ENCODE measurements at regions not wholly inside any gene's neighbourhood (a gene's known extent, or its start where the extent isn't known, plus 50 kb on each side); places are given as distances from the start of the nearest gene placed in this dataset.

GRCh38 chr7:17611611-17612010 lies 313.2 kb downstream of the AHR start:
- no peak overlapping the region for H3K27ac ChIP-seq (ENCODE audit: low read depth, low read length)
- H3K4me3 ChIP-seq (ENCODE audit: insufficient read depth, low read length, poor library complexity, severe bottlenecking) = no peak overlapping the region
- no peaks in the 10 kb centered on the region for H3F3A ChIP-seq (ENCODE audit: insufficient read depth)
- H3K27me3 ChIP-seq (ENCODE audit: low read length) = no peaks in the 10 kb centered on the region
- H3K9ac ChIP-seq (ENCODE audit: low read length) = no peak overlapping the region
- no peaks in the 10 kb centered on the region for H4K20me1 ChIP-seq (ENCODE audit: low read depth, low read length)
- H3K36me3 ChIP-seq (ENCODE audit: low read length) = no peaks in the 10 kb centered on the region
- no peak overlapping the region for H3K4me2 ChIP-seq (ENCODE audit: low read depth, low read length, poor library complexity, severe bottlenecking)
- no peaks in the 10 kb centered on the region for H3K79me2 ChIP-seq (ENCODE audit: insufficient read depth, low read length)
- H3K9me3 ChIP-seq (ENCODE audit: insufficient read depth, low read length) = no peaks in the 10 kb centered on the region
- H2AFZ ChIP-seq (ENCODE audit: low read depth, low read length, severe bottlenecking) = no peak overlapping the region
- no peak for TF ChIP-seq EZH2phosphoT487 (conservative IDR thresholded peaks at IDR 0.05; ENCODE audit: low read length)
- no peak for TF ChIP-seq CTCF (IDR thresholded peaks at IDR 0.05; ENCODE audit: insufficient read depth, low read length, poor library complexity, severe bottlenecking)
- H3K9me2 ChIP-seq (replicated peaks; ENCODE audit: insufficient read depth, low read length) = no peaks in the 10 kb centered on the region

GRCh38 chr7:17613338-17614041 lies 315.0 kb downstream of the AHR start:
- no peaks in the 10 kb centered on the region for H3K36me3 ChIP-seq (ENCODE audit: low read length)
- no peaks in the 10 kb centered on the region for H3K9me3 ChIP-seq (ENCODE audit: insufficient read depth, low read length)
- H3F3A ChIP-seq (ENCODE audit: insufficient read depth) = no peaks in the 10 kb centered on the region
- TF ChIP-seq EZH2phosphoT487 (conservative IDR thresholded peaks at IDR 0.05; ENCODE audit: low read length) = no peak
- no peak for TF ChIP-seq CTCF (IDR thresholded peaks at IDR 0.05; ENCODE audit: insufficient read depth, low read length, poor library complexity, severe bottlenecking)
- H3K4me3 ChIP-seq (ENCODE audit: insufficient read depth, low read length, poor library complexity, severe bottlenecking) = no peak overlapping the region
- no peaks in the 10 kb centered on the region for H4K20me1 ChIP-seq (ENCODE audit: low read depth, low read length)
- no peak overlapping the region for H3K4me2 ChIP-seq (ENCODE audit: low read depth, low read length, poor library complexity, severe bottlenecking)
- no peak overlapping the region for H2AFZ ChIP-seq (ENCODE audit: low read depth, low read length, severe bottlenecking)
- H3K79me2 ChIP-seq (ENCODE audit: insufficient read depth, low read length) = no peaks in the 10 kb centered on the region
- H3K27me3 ChIP-seq (ENCODE audit: low read length) = no peaks in the 10 kb centered on the region
- no peak overlapping the region for H3K9ac ChIP-seq (ENCODE audit: low read length)
- no peak overlapping the region for H3K27ac ChIP-seq (ENCODE audit: low read depth, low read length)
- H3K9me2 ChIP-seq (replicated peaks; ENCODE audit: insufficient read depth, low read length) = no peaks in the 10 kb centered on the region

GRCh38 chr7:17617380-17617779 lies 318.9 kb downstream of the AHR start:
- Histone ChIP-seq H3K9ac (ENCODE audit: low read length) (no peak overlapping the region), H3K27me3 (ENCODE audit: low read length) (no peaks in the 10 kb centered on the region), H3K27ac (ENCODE audit: low read depth, low read length) (no peak overlapping the region), H3K4me2 (ENCODE audit: low read depth, low read length, poor library complexity, severe bottlenecking) (no peak overlapping the region), H3K79me2 (ENCODE audit: insufficient read depth, low read length) (no peaks in the 10 kb centered on the region), H3K4me3 (ENCODE audit: insufficient read depth, low read length, poor library complexity, severe bottlenecking) (no peak overlapping the region), H4K20me1 (ENCODE audit: low read depth, low read length) (no peaks in the 10 kb centered on the region), H3K9me3 (ENCODE audit: insufficient read depth, low read length) (no peaks in the 10 kb centered on the region), H3K36me3 (ENCODE audit: low read length) (no peaks in the 10 kb centered on the region), H2AFZ (ENCODE audit: low read depth, low read length, severe bottlenecking) (no peak overlapping the region), H3F3A (ENCODE audit: insufficient read depth) (no peaks in the 10 kb centered on the region), H3K9me2 (replicated peaks; ENCODE audit: insufficient read depth, low read length) (no peaks in the 10 kb centered on the region)
- TF ChIP-seq CTCF (IDR thresholded peaks at IDR 0.05; ENCODE audit: insufficient read depth, low read length, poor library complexity, severe bottlenecking) (no peak), EZH2phosphoT487 (conservative IDR thresholded peaks at IDR 0.05; ENCODE audit: low read length) (no peak)
